Bronchial epithelial cell (primary cell): ENCODE measurements at regions not wholly inside any gene's neighbourhood (a gene's known extent, or its start where the extent isn't known, plus 50 kb on each side); places are given as distances from the start of the nearest gene placed in this dataset.

ENCODE experiments used
- DNase-seq: peaks from one replicate; pipeline ENCODE4 v3.0.0-alpha.2; 2010; ENCODE audit warnings: low read depth
- FAIRE-seq: peaks from 2 replicates; lab custom pipeline; 2011; peaks lifted over from hg19 to GRCh38; lab: Jason Lieb, UNC
- H3K27me3 ChIP-seq: 2 replicates; pipeline ENCODE4 v1.5.1; 2011; ENCODE audit warnings: low read length; ENCODE audit not compliant: control insufficient read depth, insufficient read depth
- H3K36me3 ChIP-seq: 2 replicates; pipeline ENCODE4 v1.5.1; 2011; ENCODE audit warnings: low read length; ENCODE audit not compliant: control insufficient read depth, insufficient read depth
- H3K4me3 ChIP-seq: 2 replicates; pipeline ENCODE4 v1.5.1; 2011; ENCODE audit warnings: mild to moderate bottlenecking, low read depth, low read length, control low read depth
- CTCF ChIP-seq: IDR thresholded peaks from 2 replicates; pipeline ENCODE4 v1.5.1; 2011; ENCODE audit warnings: mild to moderate bottlenecking, moderate library complexity, low read length, control low read depth, inconsistent platforms; ENCODE audit not compliant: insufficient read depth, severe bottlenecking

GRCh38 chr3:160154033-160154432, 71.2 kb upstream of the C3orf80 start:
- no peak for FAIRE-seq
- DNase-seq, result no peak
- Histone ChIP-seq H3K27me3 (peaks cover 1% of the 10 kb centered on the region), H3K36me3 (no peaks in the 10 kb centered on the region), H3K4me3 (no peak overlapping the region)
- no peak for TF ChIP-seq CTCF

- TF ChIP-seq CTCF, result no peak
- Histone ChIP-seq H3K27me3 (peaks cover 1% of the 10 kb centered on the region), H3K4me3 (no peak overlapping the region), H3K36me3 (no peaks in the 10 kb centered on the region)
- FAIRE-seq (no peak), DNase-seq (no peak)
Observed at GRCh38 chr3:160154596-160154995, 70.6 kb upstream of the C3orf80 start.

GRCh38 chr3:160157321-160157720, 67.9 kb upstream of the C3orf80 start:
- Histone ChIP-seq H3K4me3 (no peak overlapping the region), H3K36me3 (no peaks in the 10 kb centered on the region), H3K27me3 (peaks cover 1% of the 10 kb centered on the region)
- no peak for TF ChIP-seq CTCF
- FAIRE-seq, result no peak
- DNase-seq, result no peak

GRCh38 chr3:160159341-160159740, 65.9 kb upstream of the C3orf80 start:
- peaks cover 1% of the 10 kb centered on the region for H3K27me3 ChIP-seq
- DNase-seq (no peak), FAIRE-seq (no peak)
- H3K4me3 ChIP-seq, result no peak overlapping the region
- H3K36me3 ChIP-seq, result no peaks in the 10 kb centered on the region
- TF ChIP-seq CTCF, result no peak

GRCh38 chr3:160159806-160160205, 65.4 kb upstream of the C3orf80 start:
- Histone ChIP-seq H3K27me3 (peaks cover 1% of the 10 kb centered on the region), H3K4me3 (no peak overlapping the region), H3K36me3 (no peaks in the 10 kb centered on the region)
- no peak for TF ChIP-seq CTCF
- DNase-seq (no peak), FAIRE-seq (no peak)

- no peaks in the 10 kb centered on the region for H3K36me3 ChIP-seq
- TF ChIP-seq CTCF, result no peak
- peaks cover 1% of the 10 kb centered on the region for H3K27me3 ChIP-seq
- DNase-seq (no peak), FAIRE-seq (no peak)
- no peak overlapping the region for H3K4me3 ChIP-seq
Observed at GRCh38 chr3:160161921-160162320, 63.3 kb upstream of the C3orf80 start.
